H9 (cell line): ENCODE measurements at regions not wholly inside any gene's neighbourhood (a gene's known extent, or its start where the extent isn't known, plus 50 kb on each side); places are given as distances from the start of the nearest gene placed in this dataset.

Source experiments
- DNase-seq: peaks from one replicate; pipeline ENCODE4 v3.0.0-alpha.2; 2017
- H2AFZ ChIP-seq: one replicate; pipeline ENCODE4 v1.6.1; 2013; ENCODE audit warnings: mild to moderate bottlenecking, low read length, control low read depth, moderate library complexity
- H2AK5ac ChIP-seq: 2 replicates; pipeline ENCODE4 v1.6.1; 2013; ENCODE audit warnings: low read length, control low read depth, mixed read lengths; ENCODE audit not compliant: insufficient read length
- H2BK120ac ChIP-seq: one replicate; pipeline ENCODE4 v1.6.1; 2013; ENCODE audit warnings: low read depth, mild to moderate bottlenecking, low read length, control low read depth, inconsistent platforms; ENCODE audit not compliant: poor library complexity, severe bottlenecking
- H2BK12ac ChIP-seq: 2 replicates; pipeline ENCODE4 v1.6.1; 2013; ENCODE audit warnings: low read length, control low read depth, mixed read lengths, low read depth; ENCODE audit not compliant: insufficient read length
- H2BK15ac ChIP-seq: 2 replicates; pipeline ENCODE4 v1.6.1; 2013; ENCODE audit warnings: low read depth, low read length, control low read depth
- H2BK20ac ChIP-seq: one replicate; pipeline ENCODE4 v1.6.1; 2013; ENCODE audit warnings: low read depth, mild to moderate bottlenecking, low read length, control low read depth, inconsistent platforms; ENCODE audit not compliant: poor library complexity, severe bottlenecking
- H2BK5ac ChIP-seq: 2 replicates; pipeline ENCODE4 v1.6.1; 2013; ENCODE audit warnings: low read length, control low read depth, mixed read lengths; ENCODE audit not compliant: insufficient read length
- H3K14ac ChIP-seq: 2 replicates; pipeline ENCODE4 v1.6.1; 2013; ENCODE audit warnings: low read length, control low read depth; ENCODE audit not compliant: insufficient read depth
- H3K18ac ChIP-seq: 2 replicates; pipeline ENCODE4 v1.6.1; 2013; ENCODE audit warnings: low read depth, mild to moderate bottlenecking, mixed read lengths, low read length, control low read depth; ENCODE audit not compliant: insufficient read length
- H3K23ac ChIP-seq: 2 replicates; pipeline ENCODE4 v1.6.1; 2013; ENCODE audit warnings: low read length, control low read depth, mixed read lengths, low read depth; ENCODE audit not compliant: insufficient read length
- H3K23me2 ChIP-seq: 2 replicates; pipeline ENCODE4 v1.6.1; 2013; ENCODE audit warnings: low read depth, mild to moderate bottlenecking, mixed read lengths, low read length, control low read depth; ENCODE audit not compliant: insufficient read length, poor library complexity, severe bottlenecking
- H3K27ac ChIP-seq: 2 replicates; pipeline ENCODE4 v1.5.1; 2013; ENCODE audit warnings: low read length, control low read depth, mixed read lengths, low read depth; ENCODE audit not compliant: insufficient read length
- H3K27me3 ChIP-seq: 2 replicates; pipeline ENCODE4 v1.6.1; 2013; ENCODE audit warnings: low read length, control low read depth, inconsistent platforms; ENCODE audit not compliant: insufficient read depth
- H3K4ac ChIP-seq: 2 replicates; pipeline ENCODE4 v1.6.1; 2013; ENCODE audit warnings: low read depth, mild to moderate bottlenecking, control low read depth, inconsistent platforms, low read length, moderate library complexity
- H3K4me1 ChIP-seq: 2 replicates; pipeline ENCODE4 v1.6.1; 2013; ENCODE audit warnings: low read length, control low read depth, inconsistent platforms; ENCODE audit not compliant: insufficient read depth
- H3K4me2 ChIP-seq: 2 replicates; pipeline ENCODE4 v1.6.1; 2013; ENCODE audit warnings: low read length, control low read depth, mixed read lengths; ENCODE audit not compliant: insufficient read length, insufficient read depth
- H3K56ac ChIP-seq: 2 replicates; pipeline ENCODE4 v1.6.1; 2013; ENCODE audit warnings: low read depth, mild to moderate bottlenecking, mixed read lengths, low read length, control low read depth; ENCODE audit not compliant: insufficient read length
- H3K79me1 ChIP-seq: 2 replicates; pipeline ENCODE4 v1.6.1; 2013; ENCODE audit warnings: low read depth, mild to moderate bottlenecking, moderate library complexity, low read length, control low read depth, inconsistent platforms; ENCODE audit not compliant: insufficient read depth, poor library complexity, severe bottlenecking
- H3K79me2 ChIP-seq: 2 replicates; pipeline ENCODE4 v1.6.1; 2013; ENCODE audit warnings: low read length, control low read depth, inconsistent platforms; ENCODE audit not compliant: insufficient read depth
- H3K9ac ChIP-seq: 2 replicates; pipeline ENCODE4 v1.6.1; 2013; ENCODE audit warnings: low read length, control low read depth, mixed read lengths; ENCODE audit not compliant: insufficient read length; ENCODE audit errors: extremely low read depth
- H3K9me3 ChIP-seq: one replicate; pipeline ENCODE4 v1.6.1; 2013; ENCODE audit warnings: low read depth, low read length, inconsistent platforms; ENCODE audit not compliant: control insufficient read depth
- H3T11ph ChIP-seq: one replicate; pipeline ENCODE4 v1.6.1; 2013; ENCODE audit warnings: mild to moderate bottlenecking, low read length, control low read depth, inconsistent platforms
- H4K20me1 ChIP-seq: one replicate; pipeline ENCODE4 v1.6.1; 2013; ENCODE audit not compliant: control insufficient read depth, insufficient read length, insufficient read depth
- H4K5ac ChIP-seq: 2 replicates; pipeline ENCODE4 v1.6.1; 2013; ENCODE audit warnings: low read depth, mild to moderate bottlenecking, mixed read lengths, low read length, control low read depth; ENCODE audit not compliant: insufficient read length
- H4K8ac ChIP-seq: replicated peaks from 2 replicates; pipeline ENCODE4 v1.6.1; 2013; ENCODE audit warnings: low read length, control low read depth, mixed read lengths, low read depth; ENCODE audit not compliant: insufficient read length
- H4K91ac ChIP-seq: 2 replicates; pipeline ENCODE4 v1.6.1; 2013; ENCODE audit warnings: low read depth, mild to moderate bottlenecking, moderate library complexity, mixed read lengths, low read length, control low read depth; ENCODE audit not compliant: insufficient read length
- H3K27ac Mint-ChIP-seq, 3 experiments: 2 replicates in 2 of 3; 3 replicates in 1 of 3; pipeline ENCODE4 v1.8.0; 2020 to 2021; ENCODE audit warnings: mixed read lengths in 3 of 3, mild to moderate bottlenecking in 1 of 3, moderate library complexity in 1 of 3
- H3K27me3 Mint-ChIP-seq: 2 replicates; pipeline ENCODE4 v1.8.0; 2021; ENCODE audit warnings: low read depth, mild to moderate bottlenecking, moderate library complexity, mixed read lengths
- H3K36me3 Mint-ChIP-seq, 3 experiments: 2 replicates in 2 of 3; 3 replicates in 1 of 3; pipeline ENCODE4 v1.8.0; 2020 to 2021; ENCODE audit warnings: low read depth in 3 of 3, mixed read lengths in 3 of 3; ENCODE audit not compliant: insufficient read depth in 1 of 3
- H3K4me1 Mint-ChIP-seq, 2 experiments: 2 replicates each; pipeline ENCODE4 v1.8.0; 2020; ENCODE audit warnings: mixed read lengths in 2 of 2
- H3K4me3 Mint-ChIP-seq, 2 experiments: 2 replicates in 1 of 2; 3 replicates in 1 of 2; pipeline ENCODE4 v1.8.0; 2020 to 2021; ENCODE audit warnings: mild to moderate bottlenecking in 2 of 2, mixed read lengths in 2 of 2, moderate library complexity in 1 of 2
- H3K9me3 Mint-ChIP-seq, 2 experiments: 2 replicates in 1 of 2; 3 replicates in 1 of 2; pipeline ENCODE4 v1.8.0; 2020; ENCODE audit warnings: mild to moderate bottlenecking in 2 of 2, mixed read lengths in 2 of 2, moderate library complexity in 1 of 2
- CTCF ChIP-seq: fragments of 200-600 bp; sonication (generic); conservative IDR thresholded peaks from 3 replicates; pipeline ENCODE4 v1.8.0; 2021; ENCODE audit warnings: antibody characterized with exemption, mild to moderate bottlenecking

GRCh38 chr4:53916431-53916889 is 147.9 kb downstream of the CHIC2 start:
- peaks cover 16% of the 10 kb centered on the region for H3K27me3 Mint-ChIP-seq
- Histone ChIP-seq H3K9ac (no peak overlapping the region), H3K27ac (no peak overlapping the region)

More at GRCh38 chr4:53916431-53916889, 147.9 kb downstream of the CHIC2 start:
- Mint-ChIP-seq H3K4me1 (peaks cover 6 to 13% of the 10 kb centered on the region in 2 experiments; a peak in 2 of 4 replicates), H3K27ac (no peak overlapping the region), H3K9me3 (no peaks in the 10 kb centered on the region), H3K4me3 (no peak overlapping the region), H3K36me3 (no peaks in the 10 kb centered on the region)
- TF ChIP-seq CTCF, result no peak
- Histone ChIP-seq H3K14ac (no peak overlapping the region), H3K4ac (no peak overlapping the region), H3K4me1 (peaks cover 4% of the 10 kb centered on the region; the same call in 1 of the 2 replicates), H3K9me3 (no peaks in the 10 kb centered on the region), H4K5ac (no peak overlapping the region), H3K79me1 (no peaks in the 10 kb centered on the region), H3K56ac (no peak overlapping the region), H2AFZ (no peak overlapping the region), H2BK5ac (no peak overlapping the region), H4K20me1 (no peaks in the 10 kb centered on the region), H3K4me2 (no peak overlapping the region), H3K23ac (no peak overlapping the region), H3K27me3 (no peaks in the 10 kb centered on the region), H3K23me2 (no peaks in the 10 kb centered on the region), H2BK120ac (no peak overlapping the region), H2BK20ac (no peak overlapping the region), H2AK5ac (no peak overlapping the region), H3K18ac (no peak overlapping the region), H4K8ac (no peak overlapping the region), H2BK12ac (no peak overlapping the region), H3K79me2 (no peaks in the 10 kb centered on the region), H4K91ac (no peak overlapping the region), H2BK15ac (no peak overlapping the region), H3T11ph (no peak overlapping the region)
- DNase-seq, result no peak
